HAP-1 (cell line): ENCODE measurements at regions not wholly inside any gene's neighbourhood (a gene's known extent, or its start where the extent isn't known, plus 50 kb on each side); places are given as distances from the start of the nearest gene placed in this dataset.
A peak's percentile ranks its signal among the peaks of the same experiment; 100 is the strongest.
"Not testable (repeated sequence)": the region's sequence is repeated elsewhere in the genome, so short reads cannot be mapped to it uniquely, and the experiment has no call there.

Experiments
- DNase-seq, 2 experiments: peaks; one replicate each; pipeline ENCODE4 v3.0.0-alpha.2; 2016 to 2020; ENCODE audit warnings: low spot score in 2 of 2
- H3K27me3 ChIP-seq: fragments of 250-450 bp; sonication (Bioruptor Pico); 2 replicates; pipeline ENCODE4 v1.5.1; 2020; ENCODE audit warnings: low read depth, mild to moderate bottlenecking, moderate library complexity
- H3K36me3 ChIP-seq: fragments of 250-450 bp; sonication (Bioruptor Pico); replicated peaks from 2 replicates; pipeline ENCODE4 v1.5.1; 2020; ENCODE audit warnings: mild to moderate bottlenecking
- H3K4me1 ChIP-seq: fragments of 250-450 bp; sonication (Bioruptor Pico); 2 replicates; pipeline ENCODE4 v1.5.1; 2020; ENCODE audit warnings: mild to moderate bottlenecking
- H3K4me3 ChIP-seq: fragments of 250-450 bp; sonication (Bioruptor Pico); 2 replicates; pipeline ENCODE4 v1.5.1; 2020; ENCODE audit warnings: mild to moderate bottlenecking, moderate library complexity
- H3K9me3 ChIP-seq: fragments of 250-450 bp; sonication (Bioruptor Pico); 2 replicates; pipeline ENCODE4 v1.5.1; 2020; ENCODE audit warnings: mild to moderate bottlenecking, moderate library complexity
- in situ Hi-C: fragments of 300-500 bp; cut with MboI; formaldehyde crosslinking; loops from 3 replicates; pipeline ENCODE4 v1.14.3; 2020; ENCODE audit warnings: low sequenced_read_pairs, inconsistent platforms, mixed read lengths

DNA sequence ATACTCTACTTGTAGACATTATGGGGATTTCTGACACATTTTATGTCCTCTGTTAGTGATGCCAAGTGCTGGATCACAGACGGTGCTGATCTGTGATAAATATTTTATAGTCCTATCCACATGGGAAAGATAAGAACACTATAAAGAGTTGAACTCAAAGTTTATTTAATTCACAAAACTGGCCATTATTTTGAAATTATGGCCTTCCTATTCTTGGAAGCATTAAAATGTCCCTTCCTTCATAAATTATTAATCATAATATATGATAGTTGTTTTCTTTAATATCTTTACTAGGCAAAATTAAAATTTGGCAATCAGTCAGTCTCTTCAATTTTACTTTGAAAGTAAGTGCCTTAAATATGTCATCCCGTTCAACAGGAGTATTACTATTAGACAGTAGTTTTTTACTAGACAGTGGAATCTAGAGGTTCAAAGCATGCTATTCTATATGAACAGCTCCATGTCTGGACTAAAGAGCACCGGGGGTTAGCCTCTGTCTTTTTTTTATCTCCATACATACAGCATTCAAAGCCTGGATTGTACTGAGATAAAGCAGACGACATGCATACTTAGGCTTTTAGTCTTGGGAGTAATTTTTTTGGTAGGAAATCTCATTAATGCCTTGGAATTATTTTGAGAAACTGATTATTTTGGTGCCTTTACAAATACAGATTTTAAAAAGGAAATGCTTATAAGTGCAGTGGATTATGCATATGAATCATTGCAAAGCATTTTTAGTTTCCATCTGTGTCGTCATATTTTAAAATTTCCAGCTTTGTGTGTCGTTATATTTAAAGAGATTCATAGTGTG is 306.1 kb upstream of the RGS6 start:
- Histone ChIP-seq H3K4me3 (no peak overlapping the region), H3K27me3 (no peaks in the 10 kb centered on the region), H3K4me1 (peaks cover 4% of the 10 kb centered on the region; the same call in 1 of the 2 replicates), H3K36me3 (no peaks in the 10 kb centered on the region), H3K9me3 (no peaks in the 10 kb centered on the region)
- no peak for DNase-seq
- in situ Hi-C loops = no loop called here

DNA sequence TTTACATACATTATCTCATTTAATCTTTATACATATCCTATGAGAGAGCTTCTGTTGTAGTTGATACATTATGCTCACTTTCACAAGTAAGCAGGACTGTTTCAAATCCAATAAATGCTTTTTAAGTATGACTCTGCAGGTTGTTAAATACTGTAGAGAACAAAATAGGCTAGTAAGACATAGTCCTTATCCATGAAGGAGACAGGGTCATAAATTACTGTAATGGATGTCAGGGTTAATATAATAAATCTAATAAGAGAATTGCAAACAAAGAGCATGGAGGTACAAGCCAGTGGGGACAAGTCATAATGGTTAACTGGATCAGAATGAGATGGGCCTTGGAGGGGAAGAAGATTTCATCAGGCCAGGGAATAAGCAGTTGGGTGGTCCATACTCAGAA is 303.8 kb upstream of the RGS6 start:
- in situ Hi-C loops = no loop called here
- no peak for DNase-seq

DNA sequence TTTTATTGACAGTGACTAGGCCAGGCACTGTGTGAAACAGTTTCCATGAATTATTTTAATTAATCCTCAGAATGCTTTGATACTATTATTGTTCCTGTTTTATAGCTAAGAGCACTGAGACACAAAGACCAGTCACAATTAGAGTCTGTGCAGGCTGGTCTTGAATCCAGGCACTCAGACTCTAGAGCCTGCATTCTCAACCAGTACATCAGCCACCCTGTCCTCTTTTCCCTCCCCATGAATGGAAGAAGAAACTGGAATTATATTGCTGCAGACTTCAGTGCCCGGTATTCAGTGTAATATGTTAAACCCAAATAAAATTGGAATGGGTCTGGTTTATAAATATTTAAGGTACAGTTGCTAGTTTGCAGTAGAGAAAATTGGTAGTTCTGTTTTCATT is 303.0 kb upstream of the RGS6 start:
- in situ Hi-C loops = no loop called here
- H3K36me3 ChIP-seq = no peaks in the 10 kb centered on the region

More for the DNA sequence above, 303.8 kb upstream of the RGS6 start:
- Histone ChIP-seq H3K36me3 (no peaks in the 10 kb centered on the region), H3K4me1 (peaks cover 4% of the 10 kb centered on the region; the same call in 1 of the 2 replicates), H3K27me3 (no peaks in the 10 kb centered on the region), H3K4me3 (no peak overlapping the region), H3K9me3 (no peaks in the 10 kb centered on the region)

DNA sequence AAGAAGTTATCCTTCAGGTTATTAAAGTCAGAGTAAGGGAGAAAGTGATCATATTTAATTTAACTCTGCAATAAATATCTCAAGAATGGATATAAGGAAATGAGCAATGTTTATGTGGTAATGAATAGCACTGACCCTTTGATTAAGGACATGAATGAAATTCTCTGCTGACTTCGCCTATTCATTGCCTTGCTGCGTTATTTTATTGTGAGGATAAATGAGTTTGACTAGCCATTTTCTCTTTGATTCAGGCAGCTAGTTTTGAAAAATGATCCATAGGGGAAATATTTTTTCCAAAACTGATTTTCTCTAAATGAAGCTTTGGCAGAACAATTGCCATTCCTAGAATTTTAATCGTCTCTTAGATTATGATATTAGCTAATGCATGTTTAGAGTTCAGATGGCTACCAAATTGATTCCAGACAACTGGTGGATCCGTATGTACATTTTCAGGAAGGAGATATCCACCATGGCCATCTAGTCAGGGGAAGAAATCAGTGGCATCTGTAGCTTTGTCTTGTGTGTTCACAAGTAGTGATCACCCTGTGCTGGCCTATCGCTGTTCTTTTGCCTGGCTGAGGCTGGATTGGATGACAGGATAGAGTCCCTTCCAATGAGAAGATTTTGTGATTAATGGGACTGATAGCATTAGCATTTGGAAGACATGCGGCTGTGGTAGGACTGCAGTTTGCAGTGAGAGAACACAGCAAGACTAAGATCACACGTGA is 302.3 kb upstream of the RGS6 start:
- Histone ChIP-seq H3K36me3 (no peaks in the 10 kb centered on the region), H3K4me3 (no peak overlapping the region), H3K27me3 (no peaks in the 10 kb centered on the region), H3K4me1 (peaks cover 4% of the 10 kb centered on the region; the same call in 1 of the 2 replicates), H3K9me3 (no peaks in the 10 kb centered on the region)
- in situ Hi-C loops = no loop called here
- DNase-seq = no peak

More for the DNA sequence above, 303.0 kb upstream of the RGS6 start:
- DNase-seq = no peak
- Histone ChIP-seq H3K27me3 (no peaks in the 10 kb centered on the region), H3K4me1 (peaks cover 4% of the 10 kb centered on the region; the same call in 1 of the 2 replicates), H3K9me3 (no peaks in the 10 kb centered on the region), H3K4me3 (no peak overlapping the region)

DNA sequence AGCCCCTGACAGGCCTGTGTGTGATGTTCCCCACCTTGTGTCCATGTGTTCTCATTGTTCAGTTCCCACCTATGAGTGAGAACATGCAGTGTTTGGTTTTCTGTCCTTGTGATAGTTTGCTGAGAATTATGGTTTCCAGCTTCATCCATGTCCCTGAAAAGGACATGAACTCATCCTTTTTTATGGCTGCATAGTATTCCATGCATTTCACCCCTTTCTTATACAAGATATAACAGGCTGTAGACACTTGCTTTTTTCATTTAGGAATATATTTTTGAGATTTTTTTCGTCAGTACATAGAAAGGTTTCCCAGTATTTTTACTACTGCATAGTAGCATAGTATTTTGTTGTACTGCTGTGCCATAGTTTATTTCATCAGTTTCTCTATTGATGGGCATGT is 301.2 kb upstream of the RGS6 start:
- H3K36me3 ChIP-seq, in situ Hi-C loops, H3K4me1 ChIP-seq, H3K4me3 ChIP-seq, H3K9me3 ChIP-seq, DNase-seq, H3K27me3 ChIP-seq: not testable (repeated sequence)

DNA sequence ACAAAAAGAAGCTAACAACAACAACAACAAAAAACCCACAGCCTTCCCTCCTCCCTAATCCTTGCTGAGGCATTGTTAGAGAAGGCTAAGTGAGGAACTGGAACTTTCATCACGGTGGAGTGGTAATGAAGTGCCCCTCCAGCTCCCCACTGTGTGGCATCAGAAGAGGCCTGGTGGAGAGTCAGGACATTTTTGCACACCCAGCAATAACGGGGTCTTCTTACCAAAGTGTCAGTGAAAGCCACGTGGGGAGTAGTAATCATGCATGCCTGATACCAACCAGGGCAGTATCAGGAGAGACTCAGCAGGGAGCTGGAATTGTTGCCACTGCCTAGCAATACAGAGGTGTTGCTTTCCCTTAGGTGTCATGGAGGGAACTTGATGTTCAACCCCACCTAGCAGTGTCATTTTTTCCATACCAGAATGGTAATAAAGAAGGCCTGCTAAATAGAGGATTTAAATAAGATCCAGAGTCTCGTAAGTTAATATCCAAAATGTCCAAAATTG is 299.7 kb upstream of the RGS6 start:
- H3K4me3 ChIP-seq = no peak overlapping the region
- peaks cover 2% of the 10 kb centered on the region; the same call in 1 of the 2 replicates for H3K4me1 ChIP-seq
- H3K9me3 ChIP-seq = no peaks in the 10 kb centered on the region
- no peaks in the 10 kb centered on the region for H3K27me3 ChIP-seq
- in situ Hi-C loops = no loop called here
- no peak for DNase-seq
- H3K36me3 ChIP-seq = no peaks in the 10 kb centered on the region

DNA sequence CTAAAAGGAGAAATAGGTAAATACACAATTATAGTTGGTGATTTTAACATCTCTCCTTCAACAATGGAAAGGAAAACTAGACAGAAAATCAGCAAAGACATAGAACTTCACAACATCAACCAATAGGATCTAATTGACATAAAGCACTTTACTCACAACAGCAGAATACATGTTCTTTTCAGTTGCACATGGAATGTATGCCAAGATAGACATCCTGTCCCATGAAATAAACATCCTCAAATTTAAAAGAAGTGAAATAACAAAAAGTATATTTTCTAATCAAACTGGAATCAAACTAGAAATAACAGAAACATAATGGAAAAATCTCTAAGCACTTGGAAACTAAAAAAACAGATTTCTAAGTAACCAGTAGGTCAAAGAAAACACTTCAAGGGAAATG is 296.2 kb upstream of the RGS6 start:
- DNase-seq = no peak
- Histone ChIP-seq H3K4me1 (no peaks in the 10 kb centered on the region), H3K4me3 (no peak overlapping the region), H3K9me3 (no peaks in the 10 kb centered on the region), H3K36me3 (no peaks in the 10 kb centered on the region), H3K27me3 (no peaks in the 10 kb centered on the region)
- in situ Hi-C loops = no loop called here

DNA sequence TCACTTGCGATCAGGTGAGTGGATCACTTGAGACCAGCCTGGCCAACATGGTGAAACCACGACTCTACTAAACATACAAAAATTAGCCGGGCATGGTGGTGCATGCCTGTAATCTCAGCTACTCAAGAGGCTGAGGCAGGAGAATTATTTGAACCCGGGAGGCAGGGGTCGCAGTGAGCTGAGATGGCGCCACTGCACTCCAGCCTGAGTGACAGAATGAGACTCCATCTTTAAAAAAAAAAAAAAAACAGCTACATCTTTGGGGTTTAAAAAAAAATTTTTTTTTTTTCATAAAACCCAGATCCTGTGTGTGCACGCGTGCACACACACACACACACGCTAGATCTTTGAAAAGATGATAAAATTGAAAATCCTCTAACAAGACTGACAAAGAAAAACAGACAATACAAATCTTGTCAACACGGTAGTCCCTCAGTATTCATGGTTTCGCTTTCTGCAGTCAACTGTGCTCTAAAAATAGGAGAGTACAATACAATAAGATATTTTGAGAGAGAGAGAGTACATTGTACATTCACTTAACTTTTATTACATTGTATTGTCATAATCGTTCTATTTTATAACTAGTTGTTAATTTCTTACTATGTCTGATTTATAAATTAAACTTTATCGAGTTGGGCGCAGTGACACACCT is 295.3 kb upstream of the RGS6 start:
- no peaks in the 10 kb centered on the region for H3K9me3 ChIP-seq
- no peak for DNase-seq
- no peaks in the 10 kb centered on the region for H3K36me3 ChIP-seq
- no peaks in the 10 kb centered on the region for H3K4me1 ChIP-seq
- in situ Hi-C loops = no loop called here
- no peaks in the 10 kb centered on the region for H3K27me3 ChIP-seq
- H3K4me3 ChIP-seq = no peak overlapping the region

DNA sequence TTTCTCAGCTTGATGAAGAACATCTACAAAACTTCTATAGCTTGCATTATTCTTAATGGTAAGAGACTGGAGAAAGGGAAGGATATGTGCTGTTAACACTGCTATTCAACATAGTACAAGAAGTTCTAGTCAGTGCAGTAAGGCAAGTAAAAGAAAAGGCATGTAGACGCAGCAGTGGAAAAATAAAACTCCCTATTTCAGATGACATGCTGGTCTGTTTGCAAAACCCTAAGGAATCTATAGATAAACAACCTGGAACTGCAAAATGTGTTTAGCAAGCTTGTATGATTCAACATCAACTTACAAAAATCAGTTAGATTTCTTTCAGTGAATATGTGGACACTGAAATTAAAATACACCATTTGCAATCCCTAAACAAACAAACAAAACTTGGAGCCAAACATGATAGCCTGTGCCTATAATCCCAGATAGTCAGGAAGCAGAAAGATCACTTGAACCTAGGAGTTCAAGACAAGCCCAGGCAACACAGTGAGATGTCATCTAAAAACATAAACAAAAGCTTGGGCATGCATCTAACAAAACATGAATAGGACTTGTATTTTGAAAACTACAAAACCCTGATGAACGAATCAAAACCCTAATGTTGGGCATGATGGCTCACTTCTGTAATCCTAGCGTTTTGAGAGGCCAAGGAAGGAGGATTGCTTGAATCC is 293.6 kb upstream of the RGS6 start:
- Histone ChIP-seq H3K9me3 (no peaks in the 10 kb centered on the region), H3K4me3 (no peak overlapping the region), H3K4me1 (no peaks in the 10 kb centered on the region), H3K36me3 (no peaks in the 10 kb centered on the region), H3K27me3 (no peaks in the 10 kb centered on the region)
- DNase-seq = no peak
- in situ Hi-C loops = no loop called here

DNA sequence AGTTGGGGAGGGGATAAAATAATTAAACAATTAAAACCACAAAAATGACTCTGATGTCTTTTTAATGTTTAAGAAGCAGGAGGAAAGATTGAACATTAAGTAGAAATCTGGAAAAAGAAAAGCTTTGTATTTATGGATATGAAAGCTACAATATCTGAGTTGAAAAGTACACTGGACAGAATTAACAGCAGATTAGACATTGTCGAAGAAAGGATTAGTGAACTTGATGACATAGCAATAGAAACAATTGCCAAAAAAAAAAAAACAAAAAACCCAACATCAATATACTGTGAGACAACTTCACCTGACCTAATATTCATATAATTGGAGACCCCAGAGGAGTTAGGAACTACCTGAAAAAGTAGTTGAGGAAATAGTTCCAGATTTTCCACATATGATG is 289.5 kb upstream of the RGS6 start:
- DNase-seq = no peak
- in situ Hi-C loops = no loop called here
- H3K27me3 ChIP-seq = no peaks in the 10 kb centered on the region
- no peak overlapping the region for H3K4me3 ChIP-seq
- peaks cover 9% of the 10 kb centered on the region for H3K4me1 ChIP-seq
- no peaks in the 10 kb centered on the region for H3K36me3 ChIP-seq
- H3K9me3 ChIP-seq = no peaks in the 10 kb centered on the region

DNA sequence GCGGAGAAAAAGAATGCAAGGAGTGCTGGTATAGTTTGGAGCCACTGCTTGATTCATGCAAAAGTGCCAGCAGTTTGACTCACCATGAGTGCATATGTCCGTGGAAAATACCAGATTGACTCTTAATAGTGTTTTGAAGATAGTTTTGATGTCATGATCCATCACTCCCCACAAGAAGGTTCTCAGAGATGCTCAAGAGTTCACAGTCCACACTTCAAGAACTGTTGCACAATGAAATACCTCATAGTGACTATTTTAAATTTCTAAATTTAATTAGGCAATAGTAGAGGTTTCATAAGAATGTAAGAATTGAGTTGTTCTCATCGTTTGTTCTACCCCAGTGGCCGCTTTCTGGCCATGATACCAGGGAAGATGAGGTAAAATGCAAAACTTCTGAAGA is 286.6 kb upstream of the RGS6 start:
- H3K27me3 ChIP-seq = no peaks in the 10 kb centered on the region
- H3K4me1 ChIP-seq = peaks cover 9% of the 10 kb centered on the region
- H3K9me3 ChIP-seq = no peaks in the 10 kb centered on the region
- no peak overlapping the region for H3K4me3 ChIP-seq
- H3K36me3 ChIP-seq = no peaks in the 10 kb centered on the region
- DNase-seq = no peak
- in situ Hi-C loops = no loop called here

DNA sequence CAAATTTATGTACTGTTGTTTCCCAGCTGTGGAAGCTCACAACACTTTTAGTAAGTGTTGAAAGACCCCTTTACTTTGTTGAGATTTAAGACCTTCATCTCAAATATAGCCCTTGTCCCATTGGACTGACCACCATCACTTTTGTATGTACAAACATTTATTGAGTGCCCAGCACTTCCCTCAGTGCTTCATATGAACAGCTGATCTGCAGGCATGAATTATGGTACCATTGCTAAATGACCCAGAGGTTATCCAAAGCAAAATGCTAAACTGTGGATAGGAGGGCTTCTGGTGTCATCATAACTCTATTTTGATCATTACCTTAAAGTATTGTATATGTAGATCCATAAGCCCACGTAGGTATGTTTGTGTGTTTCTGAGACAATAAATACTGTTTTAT is 285.7 kb upstream of the RGS6 start:
- in situ Hi-C loops = no loop called here
- Histone ChIP-seq H3K4me3 (no peak overlapping the region), H3K4me1 (peaks cover 13% of the 10 kb centered on the region), H3K36me3 (no peaks in the 10 kb centered on the region), H3K9me3 (no peaks in the 10 kb centered on the region), H3K27me3 (no peaks in the 10 kb centered on the region)
- DNase-seq = no peak

DNA sequence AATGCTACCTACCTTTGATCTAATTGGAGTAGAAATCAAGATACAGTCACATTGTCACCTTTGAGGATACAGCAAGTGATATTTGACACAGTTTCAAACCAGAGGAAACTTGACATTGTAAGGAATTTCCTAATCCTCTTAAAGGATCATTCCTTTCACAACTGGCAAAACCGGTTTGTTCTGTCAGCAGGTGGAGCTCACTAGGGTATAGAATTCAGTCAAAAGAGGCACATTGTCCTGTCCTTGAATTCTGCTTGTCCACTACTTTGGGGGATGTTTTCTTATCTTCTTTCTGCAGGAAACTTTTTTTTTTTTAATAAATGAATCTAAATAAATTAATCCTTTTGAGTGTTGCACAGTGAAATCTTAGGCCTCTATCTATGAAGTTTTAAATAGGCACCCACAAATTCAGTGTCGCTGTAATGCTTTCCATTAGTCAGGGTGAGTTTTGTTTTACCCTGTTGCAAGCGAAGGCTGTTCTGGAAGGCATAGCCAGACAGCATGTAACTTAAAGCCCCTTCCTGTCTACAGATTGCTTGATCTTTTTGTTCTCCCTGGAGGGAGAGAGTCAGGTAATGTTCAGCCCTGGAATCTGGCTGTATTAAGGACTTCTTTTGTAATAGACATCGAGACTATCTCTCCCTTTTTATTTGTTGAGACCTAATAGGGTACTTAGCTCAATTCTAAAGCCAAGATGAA is 285.0 kb upstream of the RGS6 start:
- H3K27me3 ChIP-seq = no peaks in the 10 kb centered on the region
- DNase-seq = peak; percentile 40 to 82
- in situ Hi-C loops = no loop called here
- H3K4me1 ChIP-seq = peaks cover 13% of the 10 kb centered on the region
- H3K9me3 ChIP-seq = no peaks in the 10 kb centered on the region
- no peak overlapping the region for H3K4me3 ChIP-seq
- H3K36me3 ChIP-seq = no peaks in the 10 kb centered on the region
